DOHH2 (cell line): ENCODE measurements at regions not wholly inside any gene's neighbourhood (a gene's known extent, or its start where the extent isn't known, plus 50 kb on each side); places are given as distances from the start of the nearest gene placed in this dataset.

Experiments
- H3F3A ChIP-seq: fragments of 200-600 bp; sonication (generic), shearing (Covaris generic); 2 replicates; pipeline ENCODE4 v1.6.0; 2016; ENCODE audit warnings: antibody characterized with exemption, mild to moderate bottlenecking; ENCODE audit not compliant: control insufficient read depth, insufficient read depth
- H3K27ac ChIP-seq: fragments of 200-600 bp; sonication (generic); 2 replicates; pipeline ENCODE4 v1.5.1; 2014; ENCODE audit warnings: low read depth, mild to moderate bottlenecking, low read length, moderate library complexity
- H3K27me3 ChIP-seq: fragments of 200-600 bp; sonication (generic); 2 replicates; pipeline ENCODE4 v1.6.1; 2014; ENCODE audit warnings: mild to moderate bottlenecking, low read length, mixed read lengths; ENCODE audit not compliant: control insufficient read depth
- H3K36me3 ChIP-seq: fragments of 200-600 bp; sonication (generic); 2 replicates; pipeline ENCODE4 v1.6.1; 2014; ENCODE audit warnings: mild to moderate bottlenecking, low read length, moderate library complexity, mixed read lengths; ENCODE audit not compliant: control insufficient read depth
- H3K4me1 ChIP-seq: fragments of 200-600 bp; sonication (generic); 2 replicates; pipeline ENCODE4 v1.6.1; 2014; ENCODE audit warnings: mild to moderate bottlenecking, low read length, mixed read lengths; ENCODE audit not compliant: control insufficient read depth
- H3K4me2 ChIP-seq: fragments of 200-600 bp; sonication (generic); 2 replicates; pipeline ENCODE4 v1.6.0; 2014; ENCODE audit warnings: mild to moderate bottlenecking, low read length, moderate library complexity
- H3K4me3 ChIP-seq: fragments of 200-600 bp; sonication (generic); 2 replicates; pipeline ENCODE4 v1.5.1; 2014; ENCODE audit warnings: mild to moderate bottlenecking, low read length, mixed read lengths
- H3K79me2 ChIP-seq: fragments of 200-600 bp; sonication (generic); 2 replicates; pipeline ENCODE4 v1.6.1; 2014; ENCODE audit warnings: mild to moderate bottlenecking, low read length, mixed read lengths; ENCODE audit not compliant: control insufficient read depth
- H3K9me2 ChIP-seq: fragments of 200-600 bp; sonication (generic); replicated peaks from 2 replicates; pipeline ENCODE4 v1.6.1; 2014; ENCODE audit warnings: mild to moderate bottlenecking, low read length, mixed read lengths; ENCODE audit not compliant: control insufficient read depth
- H3K9me3 ChIP-seq: fragments of 200-600 bp; sonication (generic); 2 replicates; pipeline ENCODE4 v1.6.1; 2014; ENCODE audit warnings: antibody characterized with exemption, low read length, mixed read lengths; ENCODE audit not compliant: control insufficient read depth, insufficient read depth
- H4K20me1 ChIP-seq: fragments of 200-600 bp; sonication (generic); 2 replicates; pipeline ENCODE4 v1.6.0; 2014; ENCODE audit warnings: low read depth, mild to moderate bottlenecking, antibody characterized with exemption, low read length, moderate library complexity; ENCODE audit not compliant: control insufficient read depth, insufficient read depth
- CTCF ChIP-seq: fragments of 200-600 bp; sonication (generic); IDR thresholded peaks from one replicate; pipeline ENCODE4 v1.5.1; 2014; ENCODE audit warnings: antibody characterized with exemption, mild to moderate bottlenecking, low read depth, low read length; ENCODE audit not compliant: poor library complexity, severe bottlenecking
- EZH2phosphoT487 ChIP-seq: fragments of 200-600 bp; sonication (generic); IDR thresholded peaks from 2 replicates; pipeline ENCODE4 v1.6.1; 2017; ENCODE audit warnings: borderline replicate concordance, mild to moderate bottlenecking, antibody characterized with exemption, low read length, moderate library complexity, mixed read lengths

- Histone ChIP-seq H3K4me2 (no peak overlapping the region), H3K27ac (no peak overlapping the region), H3K9me3 (no peaks in the 10 kb centered on the region), H3K9me2 (no peaks in the 10 kb centered on the region), H3K36me3 (no peaks in the 10 kb centered on the region), H3F3A (no peaks in the 10 kb centered on the region), H3K4me1 (no peaks in the 10 kb centered on the region), H4K20me1 (no peaks in the 10 kb centered on the region), H3K79me2 (no peaks in the 10 kb centered on the region), H3K27me3 (no peaks in the 10 kb centered on the region), H3K4me3 (no peak overlapping the region)
- no peak for TF ChIP-seq CTCF
- TF ChIP-seq EZH2phosphoT487 = no peak
Measured at GRCh38 chr2:545228-545627, 132.0 kb downstream of the TMEM18 start.

GRCh38 chr2:538646-539045, 138.6 kb downstream of the TMEM18 start:
- Histone ChIP-seq H3F3A (no peaks in the 10 kb centered on the region), H3K27ac (no peak overlapping the region), H3K4me2 (no peak overlapping the region), H3K4me1 (no peaks in the 10 kb centered on the region), H3K4me3 (no peak overlapping the region), H3K36me3 (no peaks in the 10 kb centered on the region), H3K79me2 (no peaks in the 10 kb centered on the region), H4K20me1 (no peaks in the 10 kb centered on the region), H3K9me3 (peaks cover 7% of the 10 kb centered on the region; the same call in 1 of the 2 replicates), H3K9me2 (no peaks in the 10 kb centered on the region), H3K27me3 (no peaks in the 10 kb centered on the region)
- TF ChIP-seq CTCF (no peak), EZH2phosphoT487 (no peak)

GRCh38 chr2:535222-535621, 142.0 kb downstream of the TMEM18 start:
- no peak overlapping the region for H3K27ac ChIP-seq
- H3K36me3 ChIP-seq = no peaks in the 10 kb centered on the region
- H3K4me3 ChIP-seq = no peak overlapping the region
- H3K27me3 ChIP-seq = no peaks in the 10 kb centered on the region
- no peaks in the 10 kb centered on the region for H3K4me1 ChIP-seq
- no peak overlapping the region for H3K4me2 ChIP-seq
- H3F3A ChIP-seq = no peaks in the 10 kb centered on the region
- TF ChIP-seq EZH2phosphoT487 (no peak), CTCF (no peak)
- no peaks in the 10 kb centered on the region for H4K20me1 ChIP-seq
- peaks cover 7% of the 10 kb centered on the region; the same call in 1 of the 2 replicates for H3K9me3 ChIP-seq
- H3K9me2 ChIP-seq = no peaks in the 10 kb centered on the region
- no peaks in the 10 kb centered on the region for H3K79me2 ChIP-seq

GRCh38 chr2:529852-530251, 147.4 kb downstream of the TMEM18 start:
- H3K79me2 ChIP-seq = no peaks in the 10 kb centered on the region
- TF ChIP-seq CTCF = no peak
- no peak for TF ChIP-seq EZH2phosphoT487
- no peaks in the 10 kb centered on the region for H3F3A ChIP-seq
- H3K9me2 ChIP-seq = no peaks in the 10 kb centered on the region
- no peaks in the 10 kb centered on the region for H3K4me1 ChIP-seq
- H3K36me3 ChIP-seq = no peaks in the 10 kb centered on the region
- H3K27ac ChIP-seq = no peak overlapping the region
- no peaks in the 10 kb centered on the region for H3K9me3 ChIP-seq
- no peaks in the 10 kb centered on the region for H4K20me1 ChIP-seq
- no peak overlapping the region for H3K4me3 ChIP-seq
- H3K27me3 ChIP-seq = no peaks in the 10 kb centered on the region
- no peak overlapping the region for H3K4me2 ChIP-seq
